HepG2 (cell line): ENCODE measurements at regions not wholly inside any gene's neighbourhood (a gene's known extent, or its start where the extent isn't known, plus 50 kb on each side); places are given as distances from the start of the nearest gene placed in this dataset.

Experiments
- ARID3A ChIP-seq: IDR thresholded peaks from 2 replicates; pipeline ENCODE4 v1.6.1; 2012; ENCODE audit warnings: low read depth, low read length, improper control_type of control experiment
- BRF2 ChIP-seq: sonication (generic); formaldehyde crosslinking; IDR thresholded peaks from 2 replicates; pipeline ENCODE4 v1.8.1; 2022; ENCODE audit warnings: mild to moderate bottlenecking, missing genetic modification reagents
- CSRNP2 ChIP-seq: sonication (generic); formaldehyde crosslinking; conservative IDR thresholded peaks from 2 replicates; pipeline ENCODE4 v1.8.0; 2022; ENCODE audit warnings: low read depth, missing genetic modification reagents
- DDIT3 ChIP-seq: sonication (generic); formaldehyde crosslinking; IDR thresholded peaks from 2 replicates; pipeline ENCODE4 v1.4.0; 2020; ENCODE audit warnings: mild to moderate bottlenecking, missing genetic modification reagents
- FOXP4 ChIP-seq: sonication (generic); formaldehyde crosslinking; IDR thresholded peaks from 2 replicates; pipeline ENCODE4 v1.4.0; 2020; ENCODE audit warnings: missing genetic modification reagents
- HDAC2 ChIP-seq: sonication (generic); formaldehyde crosslinking; IDR thresholded peaks from 2 replicates; pipeline ENCODE4 v1.4.0; 2020; ENCODE audit warnings: missing genetic modification reagents
- HNF4G ChIP-seq, 2 experiments: sonication (generic) in 1 of 2; formaldehyde crosslinking in 1 of 2; IDR thresholded peaks; 2 replicates each; pipeline versions ENCODE4 v1.4.0 to v1.6.1; 2011 to 2020; ENCODE audit warnings: borderline replicate concordance in 2 of 2, low read depth in 2 of 2, mild to moderate bottlenecking in 2 of 2, low read length in 1 of 2, missing genetic modification reagents in 1 of 2, moderate library complexity in 1 of 2
- KDM5A ChIP-seq: fragments of 200-600 bp; sonication (generic); IDR thresholded peaks from 2 replicates; pipeline ENCODE4 v1.7.0; 2018; ENCODE audit warnings: antibody characterized with exemption, mild to moderate bottlenecking, low read length, borderline replicate concordance
- NFYB ChIP-seq: sonication (generic); formaldehyde crosslinking; IDR thresholded peaks from 2 replicates; pipeline ENCODE4 v1.4.0; 2020; ENCODE audit warnings: missing genetic modification reagents
- PITX1 ChIP-seq: sonication (generic); formaldehyde crosslinking; IDR thresholded peaks from 2 replicates; pipeline ENCODE4 v1.5.1; 2020; ENCODE audit warnings: mild to moderate bottlenecking, missing genetic modification reagents
- RFX5 ChIP-seq: IDR thresholded peaks from 2 replicates; pipeline ENCODE4 v1.6.1; 2011; ENCODE audit warnings: low read depth, low read length, improper control_type of control experiment
- SMAD3 ChIP-seq: sonication (generic); formaldehyde crosslinking; IDR thresholded peaks from 2 replicates; pipeline ENCODE4 v1.4.0; 2020; ENCODE audit warnings: missing genetic modification reagents
- SNAI1 ChIP-seq: sonication (generic); formaldehyde crosslinking; IDR thresholded peaks from 2 replicates; pipeline ENCODE4 v1.5.0; 2020; ENCODE audit warnings: mild to moderate bottlenecking, missing genetic modification reagents, borderline replicate concordance
- SPEN ChIP-seq: sonication (generic); formaldehyde crosslinking; IDR thresholded peaks from 2 replicates; pipeline ENCODE4 v1.5.1; 2020; ENCODE audit warnings: low read depth, mild to moderate bottlenecking, missing genetic modification reagents
- SRY ChIP-seq: sonication (generic); formaldehyde crosslinking; IDR thresholded peaks from 2 replicates; pipeline ENCODE4 v1.8.0; 2022; ENCODE audit warnings: mild to moderate bottlenecking, missing genetic modification reagents
- TAF1 ChIP-seq: sonication (generic); formaldehyde crosslinking; IDR thresholded peaks from 2 replicates; pipeline ENCODE4 v1.4.0; 2020; ENCODE audit warnings: missing genetic modification reagents
- THAP7 ChIP-seq: sonication (generic); formaldehyde crosslinking; IDR thresholded peaks from 2 replicates; pipeline ENCODE4 v1.8.1; 2023; ENCODE audit warnings: mild to moderate bottlenecking, missing genetic modification reagents
- ZNF691 ChIP-seq: sonication (generic); formaldehyde crosslinking; IDR thresholded peaks from 2 replicates; pipeline ENCODE4 v1.4.0; 2020; ENCODE audit warnings: missing genetic modification reagents, low read depth, mild to moderate bottlenecking, borderline replicate concordance
- ZNF800 ChIP-seq: sonication (generic); formaldehyde crosslinking; IDR thresholded peaks from 2 replicates; pipeline ENCODE4 v1.4.0; 2020; ENCODE audit warnings: missing genetic modification reagents

DNA sequence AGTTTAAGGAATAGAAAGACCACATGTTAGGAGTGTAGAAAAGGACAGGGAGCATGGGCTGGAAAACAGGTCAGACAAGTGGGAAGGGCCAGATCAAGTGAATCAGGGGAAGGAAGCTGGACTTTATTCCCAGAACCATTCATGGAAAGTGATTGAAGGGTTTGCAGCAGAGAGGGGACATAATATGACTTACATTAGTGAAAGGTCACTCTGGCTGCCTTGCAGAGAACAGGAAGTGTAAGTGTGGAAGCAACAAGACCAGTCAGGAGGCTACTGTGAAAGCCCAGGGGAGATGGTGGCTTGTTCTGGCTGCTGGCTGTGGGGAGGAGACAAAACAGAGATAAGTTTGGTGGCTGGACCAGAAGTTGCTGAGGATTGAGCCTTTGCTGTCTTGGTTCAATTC, 69.1 kb downstream of the VCPKMT start (continued):
- TF ChIP-seq SNAI1 (CRISPR knock-in tag) (no peak), SPEN (no peak), HNF4G (IDR thresholded peaks at IDR 0.05; ENCODE audit: borderline replicate concordance, low read depth, low read length) (0 out of 2 replicates have a peak, but pooled peaks have one; percentile 16), HNF4G (CRISPR knock-in tag; IDR thresholded peaks at IDR 0.05; ENCODE audit: borderline replicate concordance, low read depth) (no peak), RFX5 (no peak), NFYB (CRISPR knock-in tag) (no peak), SMAD3 (no peak), TAF1 (peak; percentile 15; the same call in 1 of the 2 replicates), ZNF800 (no peak), BRF2 (CRISPR knock-in tag) (no peak), CSRNP2 (CRISPR knock-in tag) (no peak), DDIT3 (CRISPR knock-in tag) (no peak), ARID3A (0 out of 2 replicates have a peak, but pooled peaks have one; percentile 32), THAP7 (no peak), ZNF691 (CRISPR knock-in tag) (no peak), PITX1 (CRISPR knock-in tag) (peak; percentile 40; the same call in 1 of the 2 replicates), FOXP4 (0 out of 2 replicates have a peak, but pooled peaks have one; percentile 40), HDAC2 (CRISPR knock-in tag) (no peak; the same call in 1 of the 2 replicates), KDM5A (no peak), SRY (CRISPR knock-in tag) (0 out of 2 replicates have a peak, but pooled peaks have one; percentile 64)
